ENCODE measurements at regions not wholly inside any gene's neighbourhood (a gene's known extent, or its start where the extent isn't known, plus 50 kb on each side); places are given as distances from the start of the nearest gene placed in this dataset.

DNA sequence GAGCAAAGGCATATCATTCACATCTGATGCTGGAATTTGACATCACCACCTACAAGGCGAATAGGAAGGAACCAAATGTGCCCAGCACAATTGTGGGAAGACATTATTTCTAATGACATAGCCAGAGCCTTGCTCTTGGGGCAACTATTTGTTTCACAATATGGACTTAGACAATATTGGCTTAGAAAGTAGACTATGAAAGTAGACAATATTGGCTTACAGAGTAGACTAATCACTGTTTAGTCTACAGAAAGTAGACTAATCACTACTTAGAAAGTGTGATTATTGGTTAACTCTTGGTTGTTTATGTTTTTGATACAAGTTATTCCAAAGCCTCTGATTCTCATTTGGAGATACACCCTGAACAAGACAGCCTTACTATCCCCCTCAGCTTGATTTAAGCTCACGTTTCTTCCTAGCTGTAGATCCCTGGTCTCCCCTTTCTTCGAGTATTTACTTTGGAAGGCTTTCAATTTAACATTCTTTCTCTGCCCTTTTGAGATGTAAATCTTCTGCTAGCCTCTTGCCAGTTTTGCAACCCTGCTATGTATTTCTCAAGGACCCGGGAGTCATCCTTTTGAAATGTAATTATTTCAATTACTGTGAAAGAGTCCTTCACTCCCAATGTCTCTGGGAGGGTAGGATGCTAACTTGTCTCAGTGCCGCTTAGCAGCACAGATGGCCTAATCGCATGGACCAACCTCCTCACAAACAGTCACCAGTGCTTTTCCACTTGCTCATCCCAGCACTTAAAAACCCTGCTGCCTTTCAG, 843.2 kb downstream of the GALC start:
- H3K4me1 Mint-ChIP-seq, result peaks cover 41% of the 10 kb centered on the region
- no peak overlapping the region for H3K4me3 Mint-ChIP-seq
- Histone ChIP-seq H3K4me3 (ENCODE audit: low read length) (no peak overlapping the region), H3K36me3 (ENCODE audit: control insufficient read depth, insufficient read depth, low read length) (no peaks in the 10 kb centered on the region), H3K9ac (ENCODE audit: extremely low read depth, low read length, poor library complexity, severe bottlenecking) (no peak overlapping the region), H3K9me3 (ENCODE audit: control insufficient read depth, low read length) (no peaks in the 10 kb centered on the region), H3K27me3 (ENCODE audit: control insufficient read depth, insufficient read depth, low read length, poor library complexity, severe bottlenecking) (no peaks in the 10 kb centered on the region), H3K4me1 (ENCODE audit: control insufficient read depth, insufficient read depth, low read length) (peaks cover 7% of the 10 kb centered on the region), H3K27ac (ENCODE audit: low read depth, low read length) (no peak overlapping the region)
- peaks cover 39% of the 10 kb centered on the region for H3K27me3 Mint-ChIP-seq (ENCODE audit: insufficient read depth)
- peak; percentile 81 for DNase-seq
- TF ChIP-seq, protein P1, sequence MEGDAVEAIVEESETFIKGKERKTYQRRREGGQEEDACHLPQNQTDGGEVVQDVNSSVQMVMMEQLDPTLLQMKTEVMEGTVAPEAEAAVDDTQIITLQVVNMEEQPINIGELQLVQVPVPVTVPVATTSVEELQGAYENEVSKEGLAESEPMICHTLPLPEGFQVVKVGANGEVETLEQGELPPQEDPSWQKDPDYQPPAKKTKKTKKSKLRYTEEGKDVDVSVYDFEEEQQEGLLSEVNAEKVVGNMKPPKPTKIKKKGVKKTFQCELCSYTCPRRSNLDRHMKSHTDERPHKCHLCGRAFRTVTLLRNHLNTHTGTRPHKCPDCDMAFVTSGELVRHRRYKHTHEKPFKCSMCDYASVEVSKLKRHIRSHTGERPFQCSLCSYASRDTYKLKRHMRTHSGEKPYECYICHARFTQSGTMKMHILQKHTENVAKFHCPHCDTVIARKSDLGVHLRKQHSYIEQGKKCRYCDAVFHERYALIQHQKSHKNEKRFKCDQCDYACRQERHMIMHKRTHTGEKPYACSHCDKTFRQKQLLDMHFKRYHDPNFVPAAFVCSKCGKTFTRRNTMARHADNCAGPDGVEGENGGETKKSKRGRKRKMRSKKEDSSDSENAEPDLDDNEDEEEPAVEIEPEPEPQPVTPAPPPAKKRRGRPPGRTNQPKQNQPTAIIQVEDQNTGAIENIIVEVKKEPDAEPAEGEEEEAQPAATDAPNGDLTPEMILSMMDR (conservative IDR thresholded peaks at IDR 0.05), result no peak
- 39 to 47% methylated on average over 5 to 6 of the region's 6 CpGs for WGBS, 2 experiments (ENCODE audit: insufficient coverage in 1 of 2, insufficient read length in 1 of 2)
- no peaks in the 10 kb centered on the region for H3K9me3 Mint-ChIP-seq
- no peaks in the 10 kb centered on the region for H3K36me3 Mint-ChIP-seq (ENCODE audit: low read depth)
- H3K27ac Mint-ChIP-seq, result no peak overlapping the region

DNA sequence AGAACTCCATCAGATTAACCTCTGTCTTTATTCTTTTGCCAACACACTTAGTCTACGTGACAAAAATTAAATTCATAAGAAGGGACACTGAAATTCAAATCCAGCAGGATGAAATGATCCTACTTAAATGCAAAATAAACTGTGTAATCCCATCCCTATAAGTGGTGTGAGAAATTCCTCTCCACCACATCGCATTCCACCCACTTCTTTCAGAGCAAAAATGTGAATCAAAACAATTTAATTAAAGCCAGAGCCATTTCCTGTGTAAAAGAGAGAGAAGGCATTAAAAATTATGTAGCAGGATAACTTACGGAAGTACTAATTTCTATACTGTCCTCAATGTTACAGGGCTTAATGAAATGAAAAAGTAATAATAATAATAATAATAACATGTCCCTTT, 844.3 kb downstream of the GALC start:
- Histone ChIP-seq H3K4me1 (ENCODE audit: control insufficient read depth, insufficient read depth, low read length) (peaks cover 7% of the 10 kb centered on the region), H3K27me3 (ENCODE audit: control insufficient read depth, insufficient read depth, low read length, poor library complexity, severe bottlenecking) (no peaks in the 10 kb centered on the region), H3K9ac (ENCODE audit: extremely low read depth, low read length, poor library complexity, severe bottlenecking) (no peak overlapping the region), H3K9me3 (ENCODE audit: control insufficient read depth, low read length) (no peaks in the 10 kb centered on the region), H3K36me3 (ENCODE audit: control insufficient read depth, insufficient read depth, low read length) (no peaks in the 10 kb centered on the region), H3K27ac (ENCODE audit: low read depth, low read length) (no peak overlapping the region), H3K4me3 (ENCODE audit: low read length) (no peak overlapping the region)
- no peak overlapping the region for H3K27ac Mint-ChIP-seq
- H3K36me3 Mint-ChIP-seq (ENCODE audit: low read depth), result no peaks in the 10 kb centered on the region
- no peaks in the 10 kb centered on the region for H3K9me3 Mint-ChIP-seq
- H3K4me3 Mint-ChIP-seq, result no peak overlapping the region
- TF ChIP-seq, protein P1 (conservative IDR thresholded peaks at IDR 0.05), result no peak
- H3K4me1 Mint-ChIP-seq, result peaks cover 37% of the 10 kb centered on the region
- peaks cover 34% of the 10 kb centered on the region for H3K27me3 Mint-ChIP-seq (ENCODE audit: insufficient read depth)
- 43 to 54% methylated on average over 1 of the region's 3 CpGs for WGBS, 2 experiments (ENCODE audit: insufficient coverage in 1 of 2, insufficient read length in 1 of 2)
- DNase-seq, result no peak

DNA sequence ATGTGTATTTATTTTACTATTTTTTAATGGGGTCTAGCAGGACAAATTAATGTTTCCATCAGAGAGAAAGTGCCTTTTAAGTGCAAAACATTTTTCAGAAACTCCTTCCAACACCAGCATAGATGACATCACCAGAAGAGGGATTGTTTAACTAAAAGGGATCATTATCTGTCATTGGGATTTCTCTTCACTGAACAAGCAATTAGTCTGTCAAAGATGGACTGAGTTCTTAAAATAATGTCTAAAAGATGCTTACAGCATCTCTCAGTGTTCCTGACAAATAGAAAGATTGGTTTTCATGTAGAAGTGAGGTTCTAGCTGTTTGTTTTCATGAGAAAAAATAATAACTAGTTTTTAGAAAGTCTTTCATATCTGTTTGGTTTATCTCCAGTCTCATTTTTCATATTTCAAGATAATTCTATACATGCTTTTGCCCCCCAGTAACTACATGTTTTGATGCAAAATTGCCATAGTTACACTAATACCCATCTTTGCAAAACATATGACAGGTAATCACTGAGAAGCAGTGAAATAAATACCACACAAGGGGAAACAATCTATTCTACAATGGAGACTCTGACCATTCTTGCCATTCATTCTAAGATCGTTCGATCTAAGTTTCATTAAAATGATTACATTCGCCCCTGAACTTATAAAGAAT, 850.3 kb downstream of the GALC start:
- Histone ChIP-seq H3K9ac (ENCODE audit: extremely low read depth, low read length, poor library complexity, severe bottlenecking) (no peak overlapping the region), H3K36me3 (ENCODE audit: control insufficient read depth, insufficient read depth, low read length) (no peaks in the 10 kb centered on the region), H3K27ac (ENCODE audit: low read depth, low read length) (no peak overlapping the region), H3K9me3 (ENCODE audit: control insufficient read depth, low read length) (no peaks in the 10 kb centered on the region), H3K4me1 (ENCODE audit: control insufficient read depth, insufficient read depth, low read length) (no peaks in the 10 kb centered on the region), H3K4me3 (ENCODE audit: low read length) (no peak overlapping the region), H3K27me3 (ENCODE audit: control insufficient read depth, insufficient read depth, low read length, poor library complexity, severe bottlenecking) (no peaks in the 10 kb centered on the region)
- WGBS, 2 experiments (ENCODE audit: insufficient coverage in 1 of 2, insufficient read length in 1 of 2), result 89% methylated on average over 3 of the region's 3 CpGs; no CpG with 5 or more reads in 1 of the 2 experiments
- Mint-ChIP-seq H3K4me3 (no peak overlapping the region), H3K36me3 (ENCODE audit: low read depth) (no peaks in the 10 kb centered on the region), H3K27me3 (ENCODE audit: insufficient read depth) (no peaks in the 10 kb centered on the region), H3K9me3 (no peaks in the 10 kb centered on the region), H3K27ac (no peak overlapping the region), H3K4me1 (peaks cover 5% of the 10 kb centered on the region)
- no peak for DNase-seq
- TF ChIP-seq, protein P1 (conservative IDR thresholded peaks at IDR 0.05), result no peak

Measured in endodermal cell (in vitro differentiated cells).